ENCODE measurements at regions not wholly inside any gene's neighbourhood (a gene's known extent, or its start where the extent isn't known, plus 50 kb on each side); places are given as distances from the start of the nearest gene placed in this dataset.

GRCh38 chr5:103357636-103358035 lies 99.1 kb downstream of the MACIR start:
- TF ChIP-seq SUZ12 (IDR thresholded peaks at IDR 0.05; ENCODE audit: extremely low read depth, insufficient read depth, insufficient read length) (no peak), ZNF274 (IDR thresholded peaks at IDR 0.05; ENCODE audit: low read depth, low read length) (no peak), YY1 (IDR thresholded peaks at IDR 0.05; ENCODE audit: insufficient read depth, insufficient read length) (no peak)
- H3K36me3 ChIP-seq (ENCODE audit: insufficient read depth, insufficient read length, low read length), result no peaks in the 10 kb centered on the region
- H3K27me3 ChIP-seq (ENCODE audit: insufficient read depth, insufficient read length), result no peaks in the 10 kb centered on the region
- no peaks in the 10 kb centered on the region for H3K4me1 ChIP-seq (ENCODE audit: insufficient read depth, insufficient read length)
- no peak for DNase-seq (ENCODE audit: low read depth, low spot score)
- H3K4me3 ChIP-seq (ENCODE audit: insufficient read length, low read depth), result no peak overlapping the region
- no peak overlapping the region for H3K9ac ChIP-seq (ENCODE audit: insufficient read length, low read depth)
- no peaks in the 10 kb centered on the region for H3K9me3 ChIP-seq (ENCODE audit: insufficient read depth, low read length)

DNA sequence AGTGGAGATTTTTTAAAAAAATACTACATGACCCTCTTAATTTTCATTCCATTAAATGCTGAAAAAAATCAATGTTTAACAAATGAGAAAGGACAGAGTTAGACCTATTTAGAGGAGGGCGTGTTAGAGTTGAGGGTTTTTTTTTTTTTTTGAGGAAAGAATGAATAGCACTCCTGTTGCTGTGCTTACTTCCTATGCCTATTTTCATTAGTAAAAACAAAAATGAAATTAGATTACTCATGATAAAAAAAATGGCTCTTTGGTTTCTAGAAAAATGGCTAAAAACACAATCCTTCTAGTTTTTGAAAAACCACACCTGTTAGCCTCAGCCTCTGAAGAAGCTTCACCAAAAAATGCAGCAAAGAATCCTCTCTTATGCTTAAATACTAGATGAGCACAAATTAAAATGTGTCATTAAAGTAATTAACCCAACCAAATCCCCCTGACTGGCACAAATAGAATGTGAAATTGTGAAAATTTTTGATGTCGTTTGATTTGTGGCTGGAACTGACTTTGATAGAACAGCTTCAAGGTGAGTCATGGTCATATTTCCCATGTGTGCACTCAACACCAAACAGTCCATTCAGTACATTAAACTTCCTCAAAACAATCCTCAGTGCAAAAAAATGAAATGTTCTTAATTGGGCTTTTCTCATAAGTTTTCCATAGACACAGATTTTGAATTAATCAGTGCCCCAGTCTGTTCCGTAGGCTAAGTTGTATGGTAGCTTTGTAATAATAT lies 98.0 kb downstream of the MACIR start:
- no peak for TF ChIP-seq ZNF274 (IDR thresholded peaks at IDR 0.05; ENCODE audit: low read depth, low read length)
- TF ChIP-seq YY1 (IDR thresholded peaks at IDR 0.05; ENCODE audit: insufficient read depth, insufficient read length), result no peak
- TF ChIP-seq SUZ12 (IDR thresholded peaks at IDR 0.05; ENCODE audit: extremely low read depth, insufficient read depth, insufficient read length), result no peak
- Histone ChIP-seq H3K9me3 (ENCODE audit: insufficient read depth, low read length) (no peaks in the 10 kb centered on the region), H3K27me3 (ENCODE audit: insufficient read depth, insufficient read length) (no peaks in the 10 kb centered on the region), H3K4me1 (ENCODE audit: insufficient read depth, insufficient read length) (no peaks in the 10 kb centered on the region), H3K9ac (ENCODE audit: insufficient read length, low read depth) (no peak overlapping the region), H3K36me3 (ENCODE audit: insufficient read depth, insufficient read length, low read length) (no peaks in the 10 kb centered on the region), H3K4me3 (ENCODE audit: insufficient read length, low read depth) (no peak overlapping the region)
- no peak for DNase-seq (ENCODE audit: low read depth, low spot score)

GRCh38 chr5:103355579-103355978 lies 97.0 kb downstream of the MACIR start:
- TF ChIP-seq ZNF274 (IDR thresholded peaks at IDR 0.05; ENCODE audit: low read depth, low read length) (no peak), SUZ12 (IDR thresholded peaks at IDR 0.05; ENCODE audit: extremely low read depth, insufficient read depth, insufficient read length) (no peak), YY1 (IDR thresholded peaks at IDR 0.05; ENCODE audit: insufficient read depth, insufficient read length) (no peak)
- Histone ChIP-seq H3K9me3 (ENCODE audit: insufficient read depth, low read length) (no peaks in the 10 kb centered on the region), H3K4me3 (ENCODE audit: insufficient read length, low read depth) (no peak overlapping the region), H3K36me3 (ENCODE audit: insufficient read depth, insufficient read length, low read length) (no peaks in the 10 kb centered on the region), H3K9ac (ENCODE audit: insufficient read length, low read depth) (no peak overlapping the region), H3K4me1 (ENCODE audit: insufficient read depth, insufficient read length) (no peaks in the 10 kb centered on the region), H3K27me3 (ENCODE audit: insufficient read depth, insufficient read length) (no peaks in the 10 kb centered on the region)
- DNase-seq (ENCODE audit: low read depth, low spot score), result no peak

DNA sequence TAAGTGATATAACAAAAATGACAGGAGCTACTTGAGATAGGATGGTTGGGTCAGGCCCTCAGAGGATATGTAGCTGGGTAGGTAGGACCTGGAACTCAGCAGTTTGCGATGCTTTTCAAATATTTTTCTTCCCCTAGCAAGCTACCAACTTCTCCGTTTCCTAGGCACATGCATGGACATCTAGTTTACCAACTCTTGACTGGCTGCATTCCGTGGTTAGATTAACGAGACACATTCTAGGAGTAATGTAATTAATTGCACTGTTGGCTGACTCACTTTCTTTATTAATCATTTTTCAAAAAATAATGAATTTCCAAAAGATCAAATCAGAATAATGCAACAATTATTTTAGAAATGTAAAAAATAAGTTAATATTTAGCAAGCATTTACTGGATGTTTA lies 95.9 kb downstream of the MACIR start:
- Histone ChIP-seq H3K9ac (ENCODE audit: insufficient read length, low read depth) (no peak overlapping the region), H3K9me3 (ENCODE audit: insufficient read depth, low read length) (no peaks in the 10 kb centered on the region), H3K4me1 (ENCODE audit: insufficient read depth, insufficient read length) (no peaks in the 10 kb centered on the region), H3K4me3 (ENCODE audit: insufficient read length, low read depth) (no peak overlapping the region), H3K27me3 (ENCODE audit: insufficient read depth, insufficient read length) (no peaks in the 10 kb centered on the region), H3K36me3 (ENCODE audit: insufficient read depth, insufficient read length, low read length) (no peaks in the 10 kb centered on the region)
- TF ChIP-seq SUZ12 (IDR thresholded peaks at IDR 0.05; ENCODE audit: extremely low read depth, insufficient read depth, insufficient read length), result no peak
- TF ChIP-seq ZNF274 (IDR thresholded peaks at IDR 0.05; ENCODE audit: low read depth, low read length), result no peak
- DNase-seq (ENCODE audit: low read depth, low spot score), result no peak

DNA sequence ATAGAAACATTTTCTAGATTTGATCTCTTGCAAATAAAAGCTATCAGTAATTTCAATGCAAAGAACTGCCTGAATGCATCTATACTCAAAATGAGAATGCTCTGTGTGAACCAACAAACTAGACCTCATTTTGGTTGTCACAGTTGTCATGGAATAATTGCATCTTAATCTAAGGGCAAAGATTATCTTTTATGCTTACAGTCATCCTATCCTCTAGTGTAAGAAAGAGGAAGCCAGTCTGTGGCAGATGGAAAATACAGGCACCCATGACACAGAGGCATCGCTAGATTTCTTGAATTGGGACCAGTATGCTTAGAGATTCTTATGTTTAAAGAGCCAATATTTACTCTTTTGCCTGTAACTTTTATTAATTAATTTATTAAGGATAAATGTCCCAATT lies 95.0 kb downstream of the MACIR start:
- Histone ChIP-seq H3K36me3 (ENCODE audit: insufficient read depth, insufficient read length, low read length) (no peaks in the 10 kb centered on the region), H3K27me3 (ENCODE audit: insufficient read depth, insufficient read length) (no peaks in the 10 kb centered on the region), H3K4me1 (ENCODE audit: insufficient read depth, insufficient read length) (no peaks in the 10 kb centered on the region), H3K9ac (ENCODE audit: insufficient read length, low read depth) (no peak overlapping the region), H3K9me3 (ENCODE audit: insufficient read depth, low read length) (no peaks in the 10 kb centered on the region), H3K4me3 (ENCODE audit: insufficient read length, low read depth) (no peak overlapping the region)
- DNase-seq (ENCODE audit: low read depth, low spot score), result no peak
- TF ChIP-seq YY1 (IDR thresholded peaks at IDR 0.05; ENCODE audit: insufficient read depth, insufficient read length), result no peak
- TF ChIP-seq SUZ12 (IDR thresholded peaks at IDR 0.05; ENCODE audit: extremely low read depth, insufficient read depth, insufficient read length), result no peak

DNA sequence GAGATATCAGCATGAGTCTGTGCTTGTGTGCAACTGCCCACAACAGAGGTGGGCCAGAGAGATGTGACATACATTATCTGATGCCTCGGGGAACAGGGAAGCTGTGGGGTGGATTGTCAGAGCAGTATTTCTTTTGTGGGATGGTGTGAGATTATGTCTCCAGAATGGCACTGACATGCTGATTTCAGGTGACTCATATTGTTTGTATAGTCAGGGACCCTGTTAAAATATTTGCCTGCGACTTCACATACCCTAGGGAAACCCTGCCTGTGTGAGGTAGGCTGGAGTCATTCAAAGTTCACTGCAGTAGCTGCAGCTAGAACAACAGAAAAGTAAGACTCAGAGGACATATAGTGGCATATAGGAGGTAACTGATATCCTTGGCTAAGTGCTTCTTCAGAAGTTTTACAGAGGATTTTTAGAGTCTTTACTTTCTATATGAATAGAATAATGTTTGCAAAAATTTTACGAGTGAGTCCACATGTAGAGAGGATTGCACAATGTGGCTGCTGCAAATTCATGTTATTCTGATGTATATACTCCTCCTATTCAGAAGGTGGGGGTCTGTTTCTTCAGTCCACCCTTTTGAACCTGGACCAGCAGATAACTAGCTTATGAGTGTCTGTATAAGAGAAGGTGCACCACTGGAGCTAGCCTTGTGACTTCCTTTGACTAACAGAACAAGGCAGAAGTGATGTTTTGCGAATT lies 89.3 kb downstream of the MACIR start:
- H3K9me3 ChIP-seq (ENCODE audit: insufficient read depth, low read length), result no peaks in the 10 kb centered on the region
- H3K9ac ChIP-seq (ENCODE audit: insufficient read length, low read depth), result no peak overlapping the region
- no peak overlapping the region for H3K4me3 ChIP-seq (ENCODE audit: insufficient read length, low read depth)
- TF ChIP-seq YY1 (IDR thresholded peaks at IDR 0.05; ENCODE audit: insufficient read depth, insufficient read length), result no peak
- TF ChIP-seq ZNF274 (IDR thresholded peaks at IDR 0.05; ENCODE audit: low read depth, low read length), result no peak
- TF ChIP-seq SUZ12 (IDR thresholded peaks at IDR 0.05; ENCODE audit: extremely low read depth, insufficient read depth, insufficient read length), result no peak
- H3K36me3 ChIP-seq (ENCODE audit: insufficient read depth, insufficient read length, low read length), result no peaks in the 10 kb centered on the region
- no peak for DNase-seq (ENCODE audit: low read depth, low spot score)
- H3K27me3 ChIP-seq (ENCODE audit: insufficient read depth, insufficient read length), result no peaks in the 10 kb centered on the region
- H3K4me1 ChIP-seq (ENCODE audit: insufficient read depth, insufficient read length), result peaks cover 4% of the 10 kb centered on the region

DNA sequence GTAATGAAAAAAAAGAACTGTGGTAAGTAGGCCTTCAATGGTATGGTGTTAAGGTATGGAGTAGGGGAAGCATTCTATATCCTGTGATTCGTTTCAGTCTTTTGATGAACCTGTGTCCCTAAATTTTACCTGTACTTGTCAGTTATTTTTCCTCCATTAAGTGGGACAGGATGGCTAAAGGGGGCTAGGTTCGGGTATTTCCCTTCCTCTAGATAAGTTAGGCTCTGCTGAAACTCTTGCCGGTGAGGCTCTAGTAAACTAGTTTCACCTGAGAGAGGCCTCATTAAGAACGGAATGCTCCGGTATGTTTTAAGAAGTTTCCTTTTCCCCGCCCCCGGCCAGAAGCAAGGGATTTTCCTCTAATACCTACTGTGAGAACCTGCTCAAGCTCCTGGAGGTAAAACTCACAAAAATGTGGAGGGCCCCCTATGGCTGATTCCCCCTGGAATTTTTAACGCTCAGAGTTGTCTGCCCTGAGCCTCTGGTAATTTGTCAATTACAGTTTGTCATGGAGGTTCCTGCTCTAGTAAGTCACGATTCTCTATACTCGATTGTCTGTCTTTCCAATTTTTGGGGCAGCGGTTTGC lies 87.7 kb downstream of the MACIR start:
- Histone ChIP-seq H3K9ac (ENCODE audit: insufficient read length, low read depth) (no peak overlapping the region), H3K9me3 (ENCODE audit: insufficient read depth, low read length) (no peaks in the 10 kb centered on the region), H3K4me1 (ENCODE audit: insufficient read depth, insufficient read length) (peaks cover 4% of the 10 kb centered on the region), H3K36me3 (ENCODE audit: insufficient read depth, insufficient read length, low read length) (no peaks in the 10 kb centered on the region), H3K4me3 (ENCODE audit: insufficient read length, low read depth) (no peak overlapping the region), H3K27me3 (ENCODE audit: insufficient read depth, insufficient read length) (no peaks in the 10 kb centered on the region)
- no peak for TF ChIP-seq SUZ12 (IDR thresholded peaks at IDR 0.05; ENCODE audit: extremely low read depth, insufficient read depth, insufficient read length)
- no peak for TF ChIP-seq ZNF274 (IDR thresholded peaks at IDR 0.05; ENCODE audit: low read depth, low read length)
- no peak for TF ChIP-seq YY1 (IDR thresholded peaks at IDR 0.05; ENCODE audit: insufficient read depth, insufficient read length)
- DNase-seq (ENCODE audit: low read depth, low spot score), result no peak
